Left lung (tissue), 4 donors: ENCODE measurements at regions not wholly inside any gene's neighbourhood (a gene's known extent, or its start where the extent isn't known, plus 50 kb on each side); places are given as distances from the start of the nearest gene placed in this dataset.

ENCODE experiments used
- ATAC-seq: fragments of 200-7000 bp; cut with Tn5 transposase; one replicate; pipeline ENCODE4 v1.9.1; 2020; ENCODE audit warnings: moderate library complexity
- DNase-seq, 4 donors: peaks; one replicate each; pipeline ENCODE4 v3.0.0-alpha.2; 2013 to 2020
- H3K27ac ChIP-seq, 2 donors: fragments of 200-600 bp; sonication (generic) in 1 of 2; one replicate each; pipeline versions ENCODE4 v1.5.0 to v1.8.0; 2020 to 2021
- H3K27me3 ChIP-seq, 2 donors: fragments of 200-600 bp; sonication (generic) in 1 of 2; one replicate each; pipeline versions ENCODE4 v1.5.0 to v1.8.0; 2020 to 2021
- H3K36me3 ChIP-seq, 2 donors: fragments of 200-600 bp; sonication (generic) in 1 of 2; one replicate each; pipeline versions ENCODE4 v1.5.0 to v1.8.0; 2020 to 2021
- H3K4me1 ChIP-seq, 2 donors: fragments of 200-600 bp; one replicate each; pipeline ENCODE4 v1.8.0; 2021
- H3K4me3 ChIP-seq, 2 donors: fragments of 200-600 bp; sonication (generic) in 1 of 2; one replicate each; pipeline versions ENCODE4 v1.5.0 to v1.8.0; 2020 to 2021; ENCODE audit warnings: mild to moderate bottlenecking in 1 of 2
- H3K9me3 ChIP-seq, 2 donors: fragments of 200-600 bp; sonication (generic) in 1 of 2; one replicate each; pipeline versions ENCODE4 v1.5.0 to v1.8.0; 2020 to 2021
- intact Hi-C, 2 donors: fragments of 100-400 bp; cut with DNase I; formaldehyde crosslinking; loops; one replicate each; pipeline versions ENCODE4 v1.11.2 to v1.14.2; 2022
- TF ChIP-seq, protein P1 (sequence below), 2 donors: fragments of 200-600 bp; sonication (generic) in 1 of 2; IDR thresholded peaks; one replicate each; pipeline versions ENCODE4 v1.5.0 to v1.8.0; 2021; ENCODE audit warnings: antibody characterized with exemption in 2 of 2
- donor health status: DM: no; HTN: yes; CAD: no.
- donor health status: DM: no; HTN: no; CAD: no.

DNA sequence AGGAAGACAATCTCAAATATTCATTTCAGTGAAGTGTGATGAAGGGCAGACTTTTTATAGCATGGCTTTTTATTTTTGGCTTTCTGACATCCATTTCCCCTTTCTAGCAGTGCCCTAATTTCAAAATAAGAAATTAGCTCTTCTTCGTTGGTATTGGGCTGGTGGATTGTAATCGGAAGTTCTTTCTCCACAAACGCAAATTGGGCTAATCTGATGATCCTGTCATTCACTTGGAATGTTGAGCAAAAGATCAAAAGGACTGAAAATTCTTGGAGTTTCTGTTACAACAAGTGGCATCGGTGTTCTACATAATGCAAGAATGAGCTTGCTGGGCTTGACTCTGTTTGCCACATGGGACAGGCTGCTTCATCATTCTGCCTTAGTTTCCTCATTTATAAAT, 1182.8 kb downstream of the FLRT2 start:
- H3K4me1 ChIP-seq: no peaks in the 10 kb centered on the region
- TF ChIP-seq, protein P1, sequence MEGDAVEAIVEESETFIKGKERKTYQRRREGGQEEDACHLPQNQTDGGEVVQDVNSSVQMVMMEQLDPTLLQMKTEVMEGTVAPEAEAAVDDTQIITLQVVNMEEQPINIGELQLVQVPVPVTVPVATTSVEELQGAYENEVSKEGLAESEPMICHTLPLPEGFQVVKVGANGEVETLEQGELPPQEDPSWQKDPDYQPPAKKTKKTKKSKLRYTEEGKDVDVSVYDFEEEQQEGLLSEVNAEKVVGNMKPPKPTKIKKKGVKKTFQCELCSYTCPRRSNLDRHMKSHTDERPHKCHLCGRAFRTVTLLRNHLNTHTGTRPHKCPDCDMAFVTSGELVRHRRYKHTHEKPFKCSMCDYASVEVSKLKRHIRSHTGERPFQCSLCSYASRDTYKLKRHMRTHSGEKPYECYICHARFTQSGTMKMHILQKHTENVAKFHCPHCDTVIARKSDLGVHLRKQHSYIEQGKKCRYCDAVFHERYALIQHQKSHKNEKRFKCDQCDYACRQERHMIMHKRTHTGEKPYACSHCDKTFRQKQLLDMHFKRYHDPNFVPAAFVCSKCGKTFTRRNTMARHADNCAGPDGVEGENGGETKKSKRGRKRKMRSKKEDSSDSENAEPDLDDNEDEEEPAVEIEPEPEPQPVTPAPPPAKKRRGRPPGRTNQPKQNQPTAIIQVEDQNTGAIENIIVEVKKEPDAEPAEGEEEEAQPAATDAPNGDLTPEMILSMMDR (IDR thresholded peaks at IDR 0.05): no peak
- ATAC-seq: no peak
- H3K36me3 ChIP-seq: no peaks in the 10 kb centered on the region
- no peak overlapping the region for H3K27ac ChIP-seq
- H3K9me3 ChIP-seq: no peaks in the 10 kb centered on the region
- intact Hi-C loops: no loop called here
- no peak for DNase-seq
- H3K27me3 ChIP-seq: no peaks in the 10 kb centered on the region
- H3K4me3 ChIP-seq: no peak overlapping the region

DNA sequence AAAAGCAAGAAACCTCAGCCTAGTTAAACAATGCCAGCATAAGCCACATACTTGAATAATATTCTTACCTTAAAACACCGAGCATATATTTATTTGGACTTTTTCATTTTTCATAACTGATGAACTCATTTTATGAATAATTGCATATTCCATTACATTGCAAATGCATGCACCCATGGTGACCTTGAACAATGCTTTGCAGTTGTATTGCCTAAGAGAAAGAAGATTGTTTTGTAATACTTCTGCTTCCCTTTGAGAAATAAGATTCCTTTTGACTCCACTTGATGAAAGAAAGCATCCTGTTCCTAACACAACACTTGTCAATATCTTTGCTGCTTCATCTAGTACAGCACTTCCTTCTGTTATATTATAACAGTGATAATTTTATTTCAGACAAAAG, 1182.2 kb downstream of the FLRT2 start:
- intact Hi-C loops: no loop called here
- TF ChIP-seq, protein P1 (IDR thresholded peaks at IDR 0.05): no peak
- ATAC-seq: no peak
- Histone ChIP-seq H3K4me1 (no peaks in the 10 kb centered on the region), H3K27ac (no peak overlapping the region), H3K9me3 (no peaks in the 10 kb centered on the region), H3K36me3 (no peaks in the 10 kb centered on the region), H3K27me3 (no peaks in the 10 kb centered on the region), H3K4me3 (no peak overlapping the region)
- no peak for DNase-seq

DNA sequence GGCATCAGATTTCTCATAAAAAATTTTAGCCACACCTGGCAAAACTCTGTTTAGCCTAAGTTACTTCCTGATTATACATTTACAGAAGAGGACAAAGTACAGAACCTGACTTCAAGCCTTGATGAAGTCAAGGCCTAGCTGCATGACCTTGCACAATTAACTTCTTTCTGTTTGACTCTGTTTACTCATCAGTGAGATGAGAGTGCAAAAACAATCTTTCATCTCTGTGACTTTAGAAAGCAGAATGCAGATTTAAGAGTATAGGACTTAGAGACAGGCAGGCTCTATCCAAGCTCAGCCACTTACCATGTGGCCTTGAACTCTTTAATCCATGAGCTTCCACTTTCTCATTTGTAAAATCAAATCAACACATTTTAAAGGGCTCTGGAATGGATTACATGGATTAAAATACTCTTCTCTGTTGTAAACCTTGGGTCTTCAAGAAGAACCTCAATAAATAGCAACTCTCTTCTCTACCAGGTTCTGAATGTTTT, 1178.9 kb downstream of the FLRT2 start:
- H3K4me3 ChIP-seq: no peak overlapping the region
- intact Hi-C loops: no loop called here
- H3K27me3 ChIP-seq: no peaks in the 10 kb centered on the region
- TF ChIP-seq, protein P1 (IDR thresholded peaks at IDR 0.05): no peak
- DNase-seq (no peak), ATAC-seq (no peak)
- no peak overlapping the region for H3K27ac ChIP-seq
- H3K4me1 ChIP-seq: no peaks in the 10 kb centered on the region
- no peaks in the 10 kb centered on the region for H3K36me3 ChIP-seq
- H3K9me3 ChIP-seq: no peaks in the 10 kb centered on the region

DNA sequence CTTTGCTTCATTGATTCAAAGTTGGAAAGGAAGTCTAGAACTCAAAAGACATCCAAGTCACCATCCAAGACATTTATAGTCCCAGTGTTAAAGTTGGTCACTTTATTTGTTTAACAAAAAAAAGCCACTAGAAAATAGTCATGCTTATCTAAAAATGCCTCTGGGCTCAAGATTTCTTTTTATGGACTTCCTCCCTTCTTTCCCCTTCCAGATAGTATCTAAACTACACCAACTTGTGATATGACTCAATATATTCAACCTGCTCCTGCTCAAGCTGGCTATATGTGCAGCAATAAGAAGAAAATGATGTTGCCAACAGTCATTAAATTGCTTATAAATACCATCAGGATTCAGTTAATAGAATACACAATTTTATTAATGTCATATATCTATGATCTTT, 1177.1 kb downstream of the FLRT2 start:
- Histone ChIP-seq H3K27ac (no peak overlapping the region), H3K27me3 (no peaks in the 10 kb centered on the region), H3K4me3 (no peak overlapping the region), H3K9me3 (no peaks in the 10 kb centered on the region), H3K4me1 (no peaks in the 10 kb centered on the region), H3K36me3 (no peaks in the 10 kb centered on the region)
- no peak for DNase-seq
- TF ChIP-seq, protein P1 (IDR thresholded peaks at IDR 0.05): no peak
- no peak for ATAC-seq
- intact Hi-C loops: no loop called here

DNA sequence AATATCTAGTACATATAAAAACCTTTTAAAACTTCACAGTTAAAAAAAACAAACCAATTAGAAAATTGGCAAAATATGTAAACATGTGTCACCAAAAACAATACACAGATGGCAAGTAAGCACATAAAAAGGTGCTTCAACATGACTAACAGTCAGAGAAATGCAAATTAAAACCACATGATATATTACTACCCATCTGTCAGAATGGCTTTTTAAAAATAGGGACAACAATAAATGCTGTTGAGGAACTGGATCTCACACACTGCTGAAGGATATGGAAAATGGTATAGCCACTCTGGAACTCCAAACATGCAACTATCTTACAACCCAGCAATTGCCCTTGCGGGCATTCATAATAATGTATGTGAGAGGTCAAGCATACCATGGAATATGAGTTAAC, 1153.6 kb downstream of the FLRT2 start:
- H3K36me3 ChIP-seq: no peaks in the 10 kb centered on the region
- no peak overlapping the region for H3K27ac ChIP-seq
- H3K4me1 ChIP-seq: no peaks in the 10 kb centered on the region
- H3K4me3 ChIP-seq: no peak overlapping the region
- intact Hi-C loops: no loop called here
- no peaks in the 10 kb centered on the region for H3K9me3 ChIP-seq
- no peak for ATAC-seq
- DNase-seq: no peak
- no peaks in the 10 kb centered on the region for H3K27me3 ChIP-seq
- TF ChIP-seq, protein P1 (IDR thresholded peaks at IDR 0.05): no peak
